IPS-NIHi7 (cell line): ENCODE measurements at regions not wholly inside any gene's neighbourhood (a gene's known extent, or its start where the extent isn't known, plus 50 kb on each side); places are given as distances from the start of the nearest gene placed in this dataset.

Source experiments
- DNase-seq: peaks from one replicate; pipeline ENCODE4 v3.0.0; 2012; ENCODE audit warnings: mixed read lengths; ENCODE audit errors: extremely low spot score

- no peak for DNase-seq
Observed at GRCh38 chr7:135731-136645, 56.4 kb upstream of the FAM20C start.

GRCh38 chr7:137094-137891, 55.1 kb upstream of the FAM20C start:
- no peak for DNase-seq

- no peak for DNase-seq
Observed at GRCh38 chr7:139131-139530, 53.2 kb upstream of the FAM20C start.

GRCh38 chr7:139561-140243, 52.7 kb upstream of the FAM20C start:
- no peak for DNase-seq

GRCh38 chr7:140996-141395, 51.4 kb upstream of the FAM20C start:
- no peak for DNase-seq

- no peak for DNase-seq
Observed at GRCh38 chr7:142248-142941, 50.0 kb upstream of the FAM20C start.
